ENCODE measurements at regions not wholly inside any gene's neighbourhood (a gene's known extent, or its start where the extent isn't known, plus 50 kb on each side); places are given as distances from the start of the nearest gene placed in this dataset.

GRCh38 chr7:86214734-86215133 is 429.0 kb upstream of the GRM3 start:
- 77% methylated on average over 4 of the region's 4 CpGs for WGBS

GRCh38 chr7:86212976-86213375 is 430.7 kb upstream of the GRM3 start:
- no peak overlapping the region for H3K4me3 ChIP-seq (ENCODE audit: low read depth in 1 of 3, low read length in 3 of 3)
- H3K27ac ChIP-seq (ENCODE audit: low read depth in 1 of 2, low read length in 2 of 2) = no peak overlapping the region
- peaks cover 0 to 3% (median 0%) of the 10 kb centered on the region in 4 donors for H3K27me3 ChIP-seq (ENCODE audit: control insufficient read depth in 4 of 4, insufficient read depth in 4 of 4, low read length in 3 of 4)
- H3K9ac ChIP-seq (ENCODE audit: low read depth in 1 of 2, low read length in 2 of 2) = no peak overlapping the region
- TF ChIP-seq ZBTB33 (IDR thresholded peaks at IDR 0.05) (no peak), RXRA (IDR thresholded peaks at IDR 0.05) (no peak), MAX (IDR thresholded peaks at IDR 0.05) (no peak)
- no peak for DNase-seq (ENCODE audit: low spot score)
- 39% methylated on average over 2 of the region's 2 CpGs for WGBS
- H3K36me3 ChIP-seq (ENCODE audit: control insufficient read depth in 4 of 4, insufficient read depth in 3 of 4, low read depth in 1 of 4, low read length in 3 of 4) = no peaks in the 10 kb centered on the region
- no peaks in the 10 kb centered on the region for H3K4me1 ChIP-seq (ENCODE audit: control insufficient read depth in 4 of 4, insufficient read depth in 4 of 4, low read length in 3 of 4)
- peaks cover 0 to 2% (median 0%) of the 10 kb centered on the region in 4 donors for H3K9me3 ChIP-seq (ENCODE audit: control insufficient read depth in 4 of 4, low read length in 3 of 4)

More at GRCh38 chr7:86214734-86215133, 429.0 kb upstream of the GRM3 start:
- H3K36me3 ChIP-seq (ENCODE audit: control insufficient read depth in 4 of 4, insufficient read depth in 3 of 4, low read depth in 1 of 4, low read length in 3 of 4) = no peaks in the 10 kb centered on the region
- no peak for TF ChIP-seq TAF1 (conservative IDR thresholded peaks at IDR 0.05)
- TF ChIP-seq CTCF (IDR thresholded peaks at IDR 0.05; ENCODE audit: low read depth, low read length, missing input control) = no peak
- TF ChIP-seq HNF4A (conservative IDR thresholded peaks at IDR 0.05) = no peak
- no peak for TF ChIP-seq FOXA1 (IDR thresholded peaks at IDR 0.05)
- TF ChIP-seq MAX (IDR thresholded peaks at IDR 0.05) = no peak
- no peak for TF ChIP-seq RAD21 (IDR thresholded peaks at IDR 0.05)
- no peak for TF ChIP-seq ZBTB33 (IDR thresholded peaks at IDR 0.05)
- TF ChIP-seq RXRA (IDR thresholded peaks at IDR 0.05) = no peak
- TF ChIP-seq HNF4G (IDR thresholded peaks at IDR 0.05) = no peak
- TF ChIP-seq YY1 (IDR thresholded peaks at IDR 0.05) = no peak
- no peak overlapping the region for H3K4me3 ChIP-seq (ENCODE audit: low read depth in 1 of 3, low read length in 3 of 3)
- H3K9me3 ChIP-seq (ENCODE audit: control insufficient read depth in 4 of 4, low read length in 3 of 4) = peaks cover 0 to 2% (median 0%) of the 10 kb centered on the region in 4 donors
- H3K27me3 ChIP-seq (ENCODE audit: control insufficient read depth in 4 of 4, insufficient read depth in 4 of 4, low read length in 3 of 4) = peaks cover 0 to 3% (median 0%) of the 10 kb centered on the region in 4 donors
- no peak for DNase-seq (ENCODE audit: low spot score)
- no peaks in the 10 kb centered on the region for H3K4me1 ChIP-seq (ENCODE audit: control insufficient read depth in 4 of 4, insufficient read depth in 4 of 4, low read length in 3 of 4)
- no peak overlapping the region for H3K27ac ChIP-seq (ENCODE audit: low read depth in 1 of 2, low read length in 2 of 2)
- no peak overlapping the region for H3K9ac ChIP-seq (ENCODE audit: low read depth in 1 of 2, low read length in 2 of 2)

- no peak overlapping the region for H3K4me3 ChIP-seq (ENCODE audit: low read depth in 1 of 3, low read length in 3 of 3)
- H3K27ac ChIP-seq (ENCODE audit: low read depth in 1 of 2, low read length in 2 of 2) = no peak overlapping the region
- no peaks in the 10 kb centered on the region for H3K9me3 ChIP-seq (ENCODE audit: control insufficient read depth in 4 of 4, low read length in 3 of 4)
- WGBS = 79% methylated on average over 8 of the region's 8 CpGs
- H3K4me1 ChIP-seq (ENCODE audit: control insufficient read depth in 4 of 4, insufficient read depth in 4 of 4, low read length in 3 of 4) = no peaks in the 10 kb centered on the region
- DNase-seq (ENCODE audit: low spot score) = no peak
- no peaks in the 10 kb centered on the region for H3K36me3 ChIP-seq (ENCODE audit: control insufficient read depth in 4 of 4, insufficient read depth in 3 of 4, low read depth in 1 of 4, low read length in 3 of 4)
- no peak overlapping the region for H3K9ac ChIP-seq (ENCODE audit: low read depth in 1 of 2, low read length in 2 of 2)
- no peaks in the 10 kb centered on the region for H3K27me3 ChIP-seq (ENCODE audit: control insufficient read depth in 4 of 4, insufficient read depth in 4 of 4, low read length in 3 of 4)
- TF ChIP-seq, protein P1, sequence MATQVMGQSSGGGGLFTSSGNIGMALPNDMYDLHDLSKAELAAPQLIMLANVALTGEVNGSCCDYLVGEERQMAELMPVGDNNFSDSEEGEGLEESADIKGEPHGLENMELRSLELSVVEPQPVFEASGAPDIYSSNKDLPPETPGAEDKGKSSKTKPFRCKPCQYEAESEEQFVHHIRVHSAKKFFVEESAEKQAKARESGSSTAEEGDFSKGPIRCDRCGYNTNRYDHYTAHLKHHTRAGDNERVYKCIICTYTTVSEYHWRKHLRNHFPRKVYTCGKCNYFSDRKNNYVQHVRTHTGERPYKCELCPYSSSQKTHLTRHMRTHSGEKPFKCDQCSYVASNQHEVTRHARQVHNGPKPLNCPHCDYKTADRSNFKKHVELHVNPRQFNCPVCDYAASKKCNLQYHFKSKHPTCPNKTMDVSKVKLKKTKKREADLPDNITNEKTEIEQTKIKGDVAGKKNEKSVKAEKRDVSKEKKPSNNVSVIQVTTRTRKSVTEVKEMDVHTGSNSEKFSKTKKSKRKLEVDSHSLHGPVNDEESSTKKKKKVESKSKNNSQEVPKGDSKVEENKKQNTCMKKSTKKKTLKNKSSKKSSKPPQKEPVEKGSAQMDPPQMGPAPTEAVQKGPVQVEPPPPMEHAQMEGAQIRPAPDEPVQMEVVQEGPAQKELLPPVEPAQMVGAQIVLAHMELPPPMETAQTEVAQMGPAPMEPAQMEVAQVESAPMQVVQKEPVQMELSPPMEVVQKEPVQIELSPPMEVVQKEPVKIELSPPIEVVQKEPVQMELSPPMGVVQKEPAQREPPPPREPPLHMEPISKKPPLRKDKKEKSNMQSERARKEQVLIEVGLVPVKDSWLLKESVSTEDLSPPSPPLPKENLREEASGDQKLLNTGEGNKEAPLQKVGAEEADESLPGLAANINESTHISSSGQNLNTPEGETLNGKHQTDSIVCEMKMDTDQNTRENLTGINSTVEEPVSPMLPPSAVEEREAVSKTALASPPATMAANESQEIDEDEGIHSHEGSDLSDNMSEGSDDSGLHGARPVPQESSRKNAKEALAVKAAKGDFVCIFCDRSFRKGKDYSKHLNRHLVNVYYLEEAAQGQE (IDR thresholded peaks at IDR 0.05) = no peak
- TF ChIP-seq CTCF (IDR thresholded peaks at IDR 0.05; ENCODE audit: low read depth, low read length, missing input control) (no peak), ZBTB33 (IDR thresholded peaks at IDR 0.05) (no peak)
These were observed 434.7 kb upstream of the GRM3 start for GRCh38 chr7:86209036-86209435.

Measured in liver (tissue), 8 donors.